Ishikawa (cell line): ENCODE measurements at regions not wholly inside any gene's neighbourhood (a gene's known extent, or its start where the extent isn't known, plus 50 kb on each side); places are given as distances from the start of the nearest gene placed in this dataset.

Source experiments
- EGR1 ChIP-seq: IDR thresholded peaks from 2 replicates; pipeline ENCODE4 v1.6.1; 2012
- EP300 ChIP-seq: IDR thresholded peaks from 2 replicates; pipeline ENCODE4 v1.6.1; 2012; ENCODE audit warnings: borderline replicate concordance
- MAX ChIP-seq: IDR thresholded peaks from 2 replicates; pipeline ENCODE4 v1.6.1; 2012
- NFIC ChIP-seq: IDR thresholded peaks from 2 replicates; pipeline ENCODE4 v1.6.1; 2012
- RAD21 ChIP-seq: IDR thresholded peaks from 2 replicates; pipeline ENCODE4 v1.6.1; 2012; ENCODE audit warnings: low read depth
- REST ChIP-seq: IDR thresholded peaks from 2 replicates; pipeline ENCODE4 v1.6.1; 2012; ENCODE audit warnings: low read depth, mild to moderate bottlenecking
- TAF1 ChIP-seq: IDR thresholded peaks from 2 replicates; pipeline ENCODE4 v1.6.1; 2012; ENCODE audit warnings: low read depth, mild to moderate bottlenecking
- TCF12 ChIP-seq: IDR thresholded peaks from 2 replicates; pipeline ENCODE4 v1.6.1; 2012; ENCODE audit warnings: low read depth
- TEAD4 ChIP-seq: IDR thresholded peaks from 2 replicates; pipeline ENCODE4 v1.6.1; 2012
- YY1 ChIP-seq: IDR thresholded peaks from 2 replicates; pipeline ENCODE4 v1.6.1; 2012; ENCODE audit warnings: low read depth

DNA sequence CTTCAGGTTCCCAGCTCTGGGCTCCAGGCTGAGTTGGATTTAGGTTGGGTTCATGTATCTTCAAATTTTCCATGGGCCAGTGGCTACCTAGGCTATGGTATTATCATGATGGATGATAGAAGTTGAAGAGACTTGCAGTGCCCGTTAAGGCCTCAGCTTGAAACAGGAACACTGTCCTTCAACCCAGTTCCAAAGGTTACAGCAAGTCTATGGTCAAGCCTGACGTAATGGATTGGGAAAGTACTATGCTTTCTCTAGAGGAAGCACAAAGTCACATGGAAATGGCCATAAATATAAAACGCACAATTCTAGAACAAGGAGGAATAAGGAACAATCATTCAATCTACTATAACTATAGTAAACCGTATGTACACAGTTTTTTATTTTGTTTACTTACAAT is 593.2 kb downstream of the ZEB2 start:
- no peak for TF ChIP-seq YY1
- no peak for TF ChIP-seq EGR1
- no peak for TF ChIP-seq RAD21
- no peak for TF ChIP-seq MAX
- TF ChIP-seq REST = no peak
- no peak for TF ChIP-seq NFIC
- TF ChIP-seq TEAD4 = no peak
- no peak for TF ChIP-seq TCF12
- TF ChIP-seq TAF1 = no peak
- TF ChIP-seq EP300 = no peak
